ENCODE measurements at regions not wholly inside any gene's neighbourhood (a gene's known extent, or its start where the extent isn't known, plus 50 kb on each side); places are given as distances from the start of the nearest gene placed in this dataset.

GRCh38 chr13:47757466-47758080, 243.5 kb downstream of the SUCLA2 start:
- TF ChIP-seq, protein P1, sequence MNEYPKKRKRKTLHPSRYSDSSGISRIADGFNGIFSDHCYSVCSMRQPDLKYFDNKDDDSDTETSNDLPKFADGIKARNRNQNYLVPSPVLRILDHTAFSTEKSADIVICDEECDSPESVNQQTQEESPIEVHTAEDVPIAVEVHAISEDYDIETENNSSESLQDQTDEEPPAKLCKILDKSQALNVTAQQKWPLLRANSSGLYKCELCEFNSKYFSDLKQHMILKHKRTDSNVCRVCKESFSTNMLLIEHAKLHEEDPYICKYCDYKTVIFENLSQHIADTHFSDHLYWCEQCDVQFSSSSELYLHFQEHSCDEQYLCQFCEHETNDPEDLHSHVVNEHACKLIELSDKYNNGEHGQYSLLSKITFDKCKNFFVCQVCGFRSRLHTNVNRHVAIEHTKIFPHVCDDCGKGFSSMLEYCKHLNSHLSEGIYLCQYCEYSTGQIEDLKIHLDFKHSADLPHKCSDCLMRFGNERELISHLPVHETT (tag by site-specific recombination; IDR thresholded peaks at IDR 0.05) = no peak
- no peak for TF ChIP-seq REPIN1 (tag by site-specific recombination; IDR thresholded peaks at IDR 0.05; ENCODE audit: low read depth)
- TF ChIP-seq MZF1 (tag by site-specific recombination; IDR thresholded peaks at IDR 0.05; ENCODE audit: borderline replicate concordance) = no peak
- no peak for TF ChIP-seq ZNF707 (tag by site-specific recombination; IDR thresholded peaks at IDR 0.05)
- TF ChIP-seq ZNF621 (tag by site-specific recombination; IDR thresholded peaks at IDR 0.05) = no peak
- TF ChIP-seq, protein P2, sequence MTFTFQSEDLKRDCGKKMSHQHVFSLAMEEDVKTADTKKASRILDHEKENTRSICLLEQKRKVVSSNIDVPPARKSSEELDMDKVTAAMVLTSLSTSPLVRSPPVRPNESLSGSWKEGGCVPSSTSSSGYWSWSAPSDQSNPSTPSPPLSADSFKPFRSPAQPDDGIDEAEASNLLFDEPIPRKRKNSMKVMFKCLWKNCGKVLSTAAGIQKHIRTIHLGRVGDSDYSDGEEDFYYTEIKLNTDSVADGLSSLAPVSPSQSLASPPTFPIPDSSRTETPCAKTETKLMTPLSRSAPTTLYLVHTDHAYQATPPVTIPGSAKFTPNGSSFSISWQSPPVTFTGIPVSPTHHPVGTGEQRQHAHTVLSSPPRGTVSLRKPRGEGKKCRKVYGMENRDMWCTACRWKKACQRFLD (tag by site-specific recombination; IDR thresholded peaks at IDR 0.05) = no peak
- TF ChIP-seq, protein P3, sequence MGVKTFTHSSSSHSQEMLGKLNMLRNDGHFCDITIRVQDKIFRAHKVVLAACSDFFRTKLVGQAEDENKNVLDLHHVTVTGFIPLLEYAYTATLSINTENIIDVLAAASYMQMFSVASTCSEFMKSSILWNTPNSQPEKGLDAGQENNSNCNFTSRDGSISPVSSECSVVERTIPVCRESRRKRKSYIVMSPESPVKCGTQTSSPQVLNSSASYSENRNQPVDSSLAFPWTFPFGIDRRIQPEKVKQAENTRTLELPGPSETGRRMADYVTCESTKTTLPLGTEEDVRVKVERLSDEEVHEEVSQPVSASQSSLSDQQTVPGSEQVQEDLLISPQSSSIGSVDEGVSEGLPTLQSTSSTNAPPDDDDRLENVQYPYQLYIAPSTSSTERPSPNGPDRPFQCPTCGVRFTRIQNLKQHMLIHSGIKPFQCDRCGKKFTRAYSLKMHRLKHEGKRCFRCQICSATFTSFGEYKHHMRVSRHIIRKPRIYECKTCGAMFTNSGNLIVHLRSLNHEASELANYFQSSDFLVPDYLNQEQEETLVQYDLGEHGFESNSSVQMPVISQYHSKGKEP (tag by site-specific recombination; IDR thresholded peaks at IDR 0.05) = no peak
- TF ChIP-seq ZNF473 (tag by site-specific recombination; IDR thresholded peaks at IDR 0.05) = no peak
- no peak for TF ChIP-seq ELK4 (IDR thresholded peaks at IDR 0.05; ENCODE audit: borderline replicate concordance, low read depth, low read length)
- TF ChIP-seq ZFHX2 (tag by site-specific recombination; conservative IDR thresholded peaks at IDR 0.05) = no peak
- no peak for TF ChIP-seq ZNF843 (tag by site-specific recombination; IDR thresholded peaks at IDR 0.05)
- no peaks in the 10 kb centered on the region for H3K9me3 ChIP-seq (ENCODE audit: control insufficient read depth, insufficient read depth, low read depth, low read length)
- ChIA-PET POLR2A (no interaction called here), CTCF (no interaction called here)
- no peaks in the 10 kb centered on the region for H3K4me1 ChIP-seq (ENCODE audit: control insufficient read depth, insufficient read depth, low read length)
- no peak overlapping the region for H3K27ac ChIP-seq (ENCODE audit: extremely low read depth, low read depth, low read length)
- no peak overlapping the region for H3K4me3 ChIP-seq (ENCODE audit: low read depth, low read length)
- H3K36me3 ChIP-seq (ENCODE audit: control insufficient read depth in 2 of 2, insufficient read depth in 1 of 2, low read length in 2 of 2) = no peaks in the 10 kb centered on the region

GRCh38 chr13:47747901-47748300, 253.2 kb downstream of the SUCLA2 start:
- ChIA-PET CTCF (no interaction called here), POLR2A (no interaction called here)
- TF ChIP-seq ZNF449 (tag by site-specific recombination; IDR thresholded peaks at IDR 0.05) = no peak
- TF ChIP-seq ZNF248 (tag by site-specific recombination; IDR thresholded peaks at IDR 0.05) = no peak
- no peak for TF ChIP-seq ZNF292 (tag by site-specific recombination; IDR thresholded peaks at IDR 0.05; ENCODE audit: borderline replicate concordance, low read depth)
- no peak for TF ChIP-seq ZNF24 (tag by site-specific recombination; IDR thresholded peaks at IDR 0.05)
- no peak for TF ChIP-seq ZNF658 (tag by site-specific recombination; IDR thresholded peaks at IDR 0.05)
- no peak for TF ChIP-seq PRDM10 (tag by site-specific recombination; IDR thresholded peaks at IDR 0.05)
- TF ChIP-seq MEIS1 (CRISPR knock-in tag; IDR thresholded peaks at IDR 0.05; ENCODE audit: borderline replicate concordance) = no peak
- no peak for TF ChIP-seq ZNF544 (tag by site-specific recombination; IDR thresholded peaks at IDR 0.05)
- TF ChIP-seq ZNF654 (tag by site-specific recombination; IDR thresholded peaks at IDR 0.05; ENCODE audit: low read depth) = no peak
- no peak for TF ChIP-seq OSR2 (tag by site-specific recombination; IDR thresholded peaks at IDR 0.05)
- no peak for TF ChIP-seq ZNF157 (tag by site-specific recombination; IDR thresholded peaks at IDR 0.05)
- no peak for TF ChIP-seq ZNF391 (tag by site-specific recombination; IDR thresholded peaks at IDR 0.05; ENCODE audit: borderline replicate concordance, low read depth)
- TF ChIP-seq ZNF10 (tag by site-specific recombination; IDR thresholded peaks at IDR 0.05) = no peak
- no peak for TF ChIP-seq ZNF423 (tag by site-specific recombination; IDR thresholded peaks at IDR 0.05)

More at GRCh38 chr13:47747901-47748300, 253.2 kb downstream of the SUCLA2 start:
- Histone ChIP-seq H3K36me3 (ENCODE audit: control insufficient read depth in 2 of 2, insufficient read depth in 1 of 2, low read length in 2 of 2) (no peaks in the 10 kb centered on the region), H3K4me3 (ENCODE audit: low read depth, low read length) (no peak overlapping the region), H3K27ac (ENCODE audit: extremely low read depth, low read depth, low read length) (no peak overlapping the region), H3K4me1 (ENCODE audit: control insufficient read depth, insufficient read depth, low read length) (no peaks in the 10 kb centered on the region), H3K9me3 (ENCODE audit: control insufficient read depth, insufficient read depth, low read depth, low read length) (no peaks in the 10 kb centered on the region)
